ENCODE measurements at regions not wholly inside any gene's neighbourhood (a gene's known extent, or its start where the extent isn't known, plus 50 kb on each side); places are given as distances from the start of the nearest gene placed in this dataset.

DNA sequence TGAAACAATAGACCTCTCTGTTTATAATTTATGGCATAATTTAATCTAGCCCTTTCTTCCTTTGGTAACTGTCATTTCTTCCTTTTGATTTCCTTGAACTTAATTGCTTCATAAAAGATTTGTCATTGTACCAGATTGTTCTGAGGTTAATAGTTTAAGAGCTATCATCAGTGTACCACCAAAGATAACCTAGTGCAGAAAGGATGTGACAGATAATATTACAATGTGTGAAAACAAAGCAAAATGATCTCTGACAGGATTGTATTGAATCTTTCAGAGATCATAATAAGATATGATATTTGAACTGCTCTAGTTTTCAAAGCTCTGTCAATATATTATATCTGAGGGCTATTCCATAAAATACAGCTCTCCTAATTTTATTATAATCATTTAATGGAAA lies 132.1 kb upstream of the PTCHD4 start:
- intact Hi-C loops (cut with DNase I), result no loop called here
- no peaks in the 10 kb centered on the region for H3K27me3 ChIP-seq (ENCODE audit: control insufficient read depth in 1 of 2, insufficient read depth in 2 of 2, low read length in 1 of 2)
- no peaks in the 10 kb centered on the region for H3K9me3 ChIP-seq (ENCODE audit: control insufficient read depth, low read length)
- H3K36me3 ChIP-seq (ENCODE audit: control insufficient read depth in 1 of 2, insufficient read depth in 2 of 2, low read length in 1 of 2), result no peaks in the 10 kb centered on the region
- no peak for ATAC-seq (ENCODE audit: low FRiP score)
- DNase-seq, result no peak
- no peak overlapping the region for H3K4me3 ChIP-seq (ENCODE audit: low read length in 2 of 2)
- H3K4me1 ChIP-seq (ENCODE audit: control insufficient read depth in 1 of 2, insufficient read depth in 2 of 2, low read length in 2 of 2), result no peaks in the 10 kb centered on the region
- H3K27ac ChIP-seq (ENCODE audit: low read depth in 1 of 2, low read length in 2 of 2), result no peak overlapping the region

- Histone ChIP-seq H3K27ac (ENCODE audit: low read depth in 1 of 2, low read length in 2 of 2) (no peak overlapping the region), H3K4me3 (ENCODE audit: low read length in 2 of 2) (no peak overlapping the region), H3K27me3 (ENCODE audit: control insufficient read depth in 1 of 2, insufficient read depth in 2 of 2, low read length in 1 of 2) (no peaks in the 10 kb centered on the region), H3K4me1 (ENCODE audit: control insufficient read depth in 1 of 2, insufficient read depth in 2 of 2, low read length in 2 of 2) (no peaks in the 10 kb centered on the region), H3K9me3 (ENCODE audit: control insufficient read depth, low read length) (no peaks in the 10 kb centered on the region), H3K36me3 (ENCODE audit: control insufficient read depth in 1 of 2, insufficient read depth in 2 of 2, low read length in 1 of 2) (no peaks in the 10 kb centered on the region)
- WGBS, 2 donors, result 87 to 89% methylated on average over 7 of the region's 7 CpGs
- intact Hi-C loops (cut with DNase I), result no loop called here
- DNase-seq (no peak), ATAC-seq (ENCODE audit: low FRiP score) (no peak)
Measured at GRCh38 chr6:48240287-48240686, 129.3 kb upstream of the PTCHD4 start.

GRCh38 chr6:48236375-48236774 lies 125.4 kb upstream of the PTCHD4 start:
- Histone ChIP-seq H3K27me3 (ENCODE audit: control insufficient read depth in 1 of 2, insufficient read depth in 2 of 2, low read length in 1 of 2) (no peaks in the 10 kb centered on the region), H3K27ac (ENCODE audit: low read depth in 1 of 2, low read length in 2 of 2) (no peak overlapping the region), H3K36me3 (ENCODE audit: control insufficient read depth in 1 of 2, insufficient read depth in 2 of 2, low read length in 1 of 2) (no peaks in the 10 kb centered on the region), H3K4me1 (ENCODE audit: control insufficient read depth in 1 of 2, insufficient read depth in 2 of 2, low read length in 2 of 2) (no peaks in the 10 kb centered on the region), H3K4me3 (ENCODE audit: low read length in 2 of 2) (no peak overlapping the region), H3K9me3 (ENCODE audit: control insufficient read depth, low read length) (no peaks in the 10 kb centered on the region)
- WGBS, 2 donors, result 99 to 100% methylated on average over 1 of the region's 1 CpG
- intact Hi-C loops (cut with DNase I), result no loop called here
- ATAC-seq (ENCODE audit: low FRiP score), result no peak
- DNase-seq, result no peak

GRCh38 chr6:48233063-48233462 lies 122.1 kb upstream of the PTCHD4 start:
- Histone ChIP-seq H3K9me3 (ENCODE audit: control insufficient read depth, low read length) (no peaks in the 10 kb centered on the region), H3K36me3 (ENCODE audit: control insufficient read depth in 1 of 2, insufficient read depth in 2 of 2, low read length in 1 of 2) (no peaks in the 10 kb centered on the region), H3K27me3 (ENCODE audit: control insufficient read depth in 1 of 2, insufficient read depth in 2 of 2, low read length in 1 of 2) (no peaks in the 10 kb centered on the region), H3K4me3 (ENCODE audit: low read length in 2 of 2) (no peak overlapping the region), H3K4me1 (ENCODE audit: control insufficient read depth in 1 of 2, insufficient read depth in 2 of 2, low read length in 2 of 2) (no peaks in the 10 kb centered on the region), H3K27ac (ENCODE audit: low read depth in 1 of 2, low read length in 2 of 2) (no peak overlapping the region)
- DNase-seq, result no peak
- 92 to 95% methylated on average over 6 of the region's 6 CpGs for WGBS, 2 donors
- ATAC-seq (ENCODE audit: low FRiP score), result no peak
- intact Hi-C loops (cut with DNase I), result no loop called here

DNA sequence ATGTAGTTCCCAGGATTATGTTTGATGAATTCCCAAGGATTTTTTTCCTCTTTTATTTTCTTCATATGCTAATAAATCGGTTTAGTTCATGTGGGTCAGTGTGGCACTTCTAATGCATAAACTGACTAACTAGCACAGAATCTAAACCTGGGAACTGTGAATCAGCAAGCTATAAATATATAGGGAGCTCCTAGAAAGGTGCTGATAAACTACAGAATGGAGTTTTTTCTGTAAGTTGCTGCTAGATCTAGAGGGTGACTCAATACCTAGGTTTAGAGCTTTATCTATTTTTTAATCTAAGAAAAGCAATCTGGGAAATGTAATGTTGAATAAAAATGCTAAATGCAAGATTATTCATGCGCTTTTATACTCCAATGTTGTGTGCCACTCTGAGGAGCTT lies 118.8 kb upstream of the PTCHD4 start:
- WGBS, 2 donors, result 31 to 38% methylated on average over 2 of the region's 2 CpGs
- ATAC-seq (ENCODE audit: low FRiP score), result no peak
- Histone ChIP-seq H3K27ac (ENCODE audit: low read depth in 1 of 2, low read length in 2 of 2) (no peak overlapping the region), H3K36me3 (ENCODE audit: control insufficient read depth in 1 of 2, insufficient read depth in 2 of 2, low read length in 1 of 2) (no peaks in the 10 kb centered on the region), H3K9me3 (ENCODE audit: control insufficient read depth, low read length) (no peaks in the 10 kb centered on the region), H3K4me3 (ENCODE audit: low read length in 2 of 2) (no peak overlapping the region), H3K27me3 (ENCODE audit: control insufficient read depth in 1 of 2, insufficient read depth in 2 of 2, low read length in 1 of 2) (no peaks in the 10 kb centered on the region), H3K4me1 (ENCODE audit: control insufficient read depth in 1 of 2, insufficient read depth in 2 of 2, low read length in 2 of 2) (no peaks in the 10 kb centered on the region)
- intact Hi-C loops (cut with DNase I), result no loop called here
- DNase-seq, result no peak

DNA sequence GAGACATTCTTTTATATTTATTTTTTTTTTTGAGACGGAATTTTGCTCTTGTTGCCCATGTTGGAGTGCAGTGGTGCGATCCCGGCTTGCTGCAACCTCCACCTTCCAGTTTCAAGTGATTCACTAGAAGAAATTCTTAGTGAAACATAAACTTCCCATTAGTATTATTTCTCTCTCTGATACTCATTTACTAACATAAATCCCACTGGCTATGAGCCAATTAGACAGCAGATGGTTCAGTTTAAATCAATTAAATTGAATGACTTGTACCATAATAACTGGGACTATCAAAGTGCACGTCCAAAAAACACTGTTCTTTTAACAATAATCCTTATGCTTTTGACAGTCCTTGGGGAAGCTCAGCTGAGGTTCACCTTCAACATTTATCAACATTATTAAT lies 111.2 kb upstream of the PTCHD4 start:
- DNase-seq (no peak), ATAC-seq (ENCODE audit: low FRiP score) (no peak)
- Histone ChIP-seq H3K27ac (ENCODE audit: low read depth in 1 of 2, low read length in 2 of 2) (no peak overlapping the region), H3K4me1 (ENCODE audit: control insufficient read depth in 1 of 2, insufficient read depth in 2 of 2, low read length in 2 of 2) (no peaks in the 10 kb centered on the region), H3K9me3 (ENCODE audit: control insufficient read depth, low read length) (no peaks in the 10 kb centered on the region), H3K4me3 (ENCODE audit: low read length in 2 of 2) (no peak overlapping the region), H3K36me3 (ENCODE audit: control insufficient read depth in 1 of 2, insufficient read depth in 2 of 2, low read length in 1 of 2) (no peaks in the 10 kb centered on the region), H3K27me3 (ENCODE audit: control insufficient read depth in 1 of 2, insufficient read depth in 2 of 2, low read length in 1 of 2) (no peaks in the 10 kb centered on the region)
- intact Hi-C loops (cut with DNase I), result no loop called here
- WGBS, 2 donors, result 82 to 85% methylated on average over 4 of the region's 4 CpGs

DNA sequence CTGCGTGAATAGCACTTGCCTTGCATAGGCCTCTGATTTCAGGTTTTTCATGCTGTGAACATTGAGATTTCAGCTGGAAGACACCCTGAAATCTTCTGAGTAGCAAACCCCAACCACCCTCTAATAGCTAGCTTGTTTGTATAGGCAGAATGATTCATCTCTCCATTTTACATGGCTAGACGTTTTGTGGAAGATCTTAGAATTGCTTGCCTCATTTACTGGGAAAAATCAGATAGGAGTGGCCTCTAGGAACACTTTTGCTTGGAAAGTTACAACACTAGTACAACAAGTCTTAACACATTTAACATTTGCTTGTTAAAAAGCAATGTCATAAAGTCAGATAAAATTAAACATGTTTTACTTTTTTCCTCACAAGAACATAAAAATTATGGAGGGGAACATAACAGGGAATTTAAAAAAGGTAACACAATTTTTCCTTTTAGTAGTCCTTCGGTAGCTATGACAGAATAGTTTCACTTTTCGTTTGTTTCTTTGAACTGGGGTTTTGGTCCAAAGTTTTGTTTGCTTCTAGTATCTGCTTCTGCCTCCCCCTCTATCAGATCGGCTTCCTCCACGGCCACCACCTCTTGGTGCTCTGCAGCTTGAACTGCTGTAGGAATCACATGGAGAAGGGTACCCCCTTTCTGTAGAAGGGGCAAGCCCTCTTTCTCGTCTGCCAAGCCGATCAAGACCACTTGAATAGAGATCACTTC lies 102.2 kb upstream of the PTCHD4 start:
- 83 to 84% methylated on average over 8 of the region's 8 CpGs for WGBS, 2 donors
- DNase-seq (no peak), ATAC-seq (ENCODE audit: low FRiP score) (no peak)
- Histone ChIP-seq H3K4me1 (ENCODE audit: control insufficient read depth in 1 of 2, insufficient read depth in 2 of 2, low read length in 2 of 2) (no peaks in the 10 kb centered on the region), H3K4me3 (ENCODE audit: low read length in 2 of 2) (no peak overlapping the region), H3K36me3 (ENCODE audit: control insufficient read depth in 1 of 2, insufficient read depth in 2 of 2, low read length in 1 of 2) (no peaks in the 10 kb centered on the region), H3K9me3 (ENCODE audit: control insufficient read depth, low read length) (no peaks in the 10 kb centered on the region), H3K27me3 (ENCODE audit: control insufficient read depth in 1 of 2, insufficient read depth in 2 of 2, low read length in 1 of 2) (no peaks in the 10 kb centered on the region), H3K27ac (ENCODE audit: low read depth in 1 of 2, low read length in 2 of 2) (no peak overlapping the region)
- intact Hi-C loops (cut with DNase I), result no loop called here

DNA sequence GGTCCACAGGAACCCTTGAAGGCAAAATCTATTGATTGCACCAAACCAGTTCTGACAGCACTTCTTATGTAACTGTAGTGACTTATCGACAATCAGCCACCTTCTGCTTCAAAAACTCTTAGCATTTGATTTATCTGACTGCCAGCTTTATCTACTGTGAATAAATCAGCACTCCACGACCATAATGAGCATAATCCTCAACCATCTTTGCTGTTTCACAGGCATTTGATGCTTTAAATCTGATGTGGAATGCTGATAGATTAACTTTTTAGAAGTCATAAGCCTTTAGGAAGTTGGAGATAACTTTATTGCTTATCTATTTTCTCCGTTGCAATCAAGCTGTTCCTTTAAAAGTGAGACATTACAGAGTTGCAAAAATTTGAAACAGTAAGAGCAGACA lies 101.5 kb upstream of the PTCHD4 start:
- H3K4me1 ChIP-seq (ENCODE audit: control insufficient read depth in 1 of 2, insufficient read depth in 2 of 2, low read length in 2 of 2), result no peaks in the 10 kb centered on the region
- ATAC-seq (ENCODE audit: low FRiP score), result no peak

DNA sequence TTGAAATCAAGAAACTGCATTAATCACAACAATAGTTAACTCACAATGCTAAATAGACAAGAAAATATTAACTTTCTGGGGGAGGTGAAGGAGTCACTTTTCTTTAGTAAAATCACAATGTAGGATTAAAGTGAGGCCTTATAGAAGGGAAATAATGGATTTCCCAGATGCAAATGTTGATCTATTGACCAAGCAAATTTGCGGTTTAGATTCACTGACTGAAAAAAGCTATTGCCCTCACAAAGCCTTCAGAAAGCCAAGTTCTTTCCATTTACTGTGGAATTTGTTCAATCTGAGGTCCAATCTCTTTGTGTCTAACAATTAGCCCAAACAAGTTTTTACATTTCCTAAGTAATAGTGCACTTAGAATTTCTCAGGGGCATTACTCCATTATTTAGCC lies 95.1 kb upstream of the PTCHD4 start:
- intact Hi-C loops (cut with DNase I), result no loop called here
- 77 to 91% methylated on average over 1 of the region's 1 CpG for WGBS, 2 donors
- H3K4me1 ChIP-seq (ENCODE audit: control insufficient read depth in 1 of 2, insufficient read depth in 2 of 2, low read length in 2 of 2), result no peaks in the 10 kb centered on the region
- ATAC-seq (ENCODE audit: low FRiP score), result no peak
- no peak for DNase-seq
- H3K9me3 ChIP-seq (ENCODE audit: control insufficient read depth, low read length), result no peaks in the 10 kb centered on the region
- no peak overlapping the region for H3K27ac ChIP-seq (ENCODE audit: low read depth in 1 of 2, low read length in 2 of 2)
- H3K4me3 ChIP-seq (ENCODE audit: low read length in 2 of 2), result no peak overlapping the region
- H3K27me3 ChIP-seq (ENCODE audit: control insufficient read depth in 1 of 2, insufficient read depth in 2 of 2, low read length in 1 of 2), result no peaks in the 10 kb centered on the region
- no peaks in the 10 kb centered on the region for H3K36me3 ChIP-seq (ENCODE audit: control insufficient read depth in 1 of 2, insufficient read depth in 2 of 2, low read length in 1 of 2)

More for the DNA sequence above, 101.5 kb upstream of the PTCHD4 start:
- Histone ChIP-seq H3K36me3 (ENCODE audit: control insufficient read depth in 1 of 2, insufficient read depth in 2 of 2, low read length in 1 of 2) (no peaks in the 10 kb centered on the region), H3K27me3 (ENCODE audit: control insufficient read depth in 1 of 2, insufficient read depth in 2 of 2, low read length in 1 of 2) (no peaks in the 10 kb centered on the region), H3K9me3 (ENCODE audit: control insufficient read depth, low read length) (no peaks in the 10 kb centered on the region), H3K4me3 (ENCODE audit: low read length in 2 of 2) (no peak overlapping the region), H3K27ac (ENCODE audit: low read depth in 1 of 2, low read length in 2 of 2) (no peak overlapping the region)
- intact Hi-C loops (cut with DNase I), result no loop called here
- DNase-seq, result no peak
- WGBS, 2 donors, result 38 to 39% methylated on average over 3 of the region's 3 CpGs
